ENCODE measurements at regions not wholly inside any gene's neighbourhood (a gene's known extent, or its start where the extent isn't known, plus 50 kb on each side); places are given as distances from the start of the nearest gene placed in this dataset.
"Not testable (repeated sequence)": the region's sequence is repeated elsewhere in the genome, so short reads cannot be mapped to it uniquely, and the experiment has no call there.

DNA sequence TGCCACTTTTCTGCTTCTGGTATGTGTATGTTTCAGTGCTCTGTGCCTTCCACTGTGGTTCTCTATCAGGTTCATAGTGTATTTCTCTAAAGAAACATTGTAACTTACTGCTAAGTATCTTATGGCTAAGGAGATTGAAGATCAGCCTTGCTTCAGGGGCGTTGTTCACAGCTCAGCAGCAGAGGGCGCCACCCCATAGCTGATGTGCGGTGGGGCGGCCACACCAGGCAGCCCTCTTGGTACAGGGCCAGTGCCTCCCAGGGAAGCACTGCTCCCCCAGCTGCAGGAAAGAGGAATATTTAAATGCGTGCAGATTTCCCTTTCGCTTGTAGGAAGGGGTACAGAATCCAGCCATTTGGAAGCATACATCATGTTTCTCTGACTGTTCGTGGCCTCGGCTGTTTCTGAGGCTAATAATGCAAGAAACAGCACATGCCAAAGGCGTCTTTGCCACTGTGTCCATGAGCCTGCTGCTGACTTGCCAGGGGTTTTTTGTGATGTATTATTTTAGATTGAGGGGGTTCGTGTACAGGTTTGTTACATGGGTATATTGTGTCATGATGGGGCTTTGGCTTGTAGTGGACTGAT lies 96.7 kb downstream of the TBC1D26 start:
- H3K27me3 ChIP-seq (ENCODE audit: low read length); H2AFZ ChIP-seq (ENCODE audit: low read depth, low read length, severe bottlenecking); H4K20me1 ChIP-seq (ENCODE audit: low read depth, low read length); H3K27ac ChIP-seq (ENCODE audit: low read depth, low read length); H3K79me2 ChIP-seq (ENCODE audit: insufficient read depth, low read length); H3K9ac ChIP-seq (ENCODE audit: low read length); H3K9me2 ChIP-seq (replicated peaks; ENCODE audit: insufficient read depth, low read length); H3K4me3 ChIP-seq (ENCODE audit: insufficient read depth, low read length, poor library complexity, severe bottlenecking); H3F3A ChIP-seq (ENCODE audit: insufficient read depth); H3K9me3 ChIP-seq (ENCODE audit: insufficient read depth, low read length); H3K4me2 ChIP-seq (ENCODE audit: low read depth, low read length, poor library complexity, severe bottlenecking); H3K36me3 ChIP-seq (ENCODE audit: low read length): not testable (repeated sequence)
- TF ChIP-seq, protein P1, sequence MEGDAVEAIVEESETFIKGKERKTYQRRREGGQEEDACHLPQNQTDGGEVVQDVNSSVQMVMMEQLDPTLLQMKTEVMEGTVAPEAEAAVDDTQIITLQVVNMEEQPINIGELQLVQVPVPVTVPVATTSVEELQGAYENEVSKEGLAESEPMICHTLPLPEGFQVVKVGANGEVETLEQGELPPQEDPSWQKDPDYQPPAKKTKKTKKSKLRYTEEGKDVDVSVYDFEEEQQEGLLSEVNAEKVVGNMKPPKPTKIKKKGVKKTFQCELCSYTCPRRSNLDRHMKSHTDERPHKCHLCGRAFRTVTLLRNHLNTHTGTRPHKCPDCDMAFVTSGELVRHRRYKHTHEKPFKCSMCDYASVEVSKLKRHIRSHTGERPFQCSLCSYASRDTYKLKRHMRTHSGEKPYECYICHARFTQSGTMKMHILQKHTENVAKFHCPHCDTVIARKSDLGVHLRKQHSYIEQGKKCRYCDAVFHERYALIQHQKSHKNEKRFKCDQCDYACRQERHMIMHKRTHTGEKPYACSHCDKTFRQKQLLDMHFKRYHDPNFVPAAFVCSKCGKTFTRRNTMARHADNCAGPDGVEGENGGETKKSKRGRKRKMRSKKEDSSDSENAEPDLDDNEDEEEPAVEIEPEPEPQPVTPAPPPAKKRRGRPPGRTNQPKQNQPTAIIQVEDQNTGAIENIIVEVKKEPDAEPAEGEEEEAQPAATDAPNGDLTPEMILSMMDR (IDR thresholded peaks at IDR 0.05; ENCODE audit: insufficient read depth, low read length, poor library complexity, severe bottlenecking): peak; percentile 44

DNA sequence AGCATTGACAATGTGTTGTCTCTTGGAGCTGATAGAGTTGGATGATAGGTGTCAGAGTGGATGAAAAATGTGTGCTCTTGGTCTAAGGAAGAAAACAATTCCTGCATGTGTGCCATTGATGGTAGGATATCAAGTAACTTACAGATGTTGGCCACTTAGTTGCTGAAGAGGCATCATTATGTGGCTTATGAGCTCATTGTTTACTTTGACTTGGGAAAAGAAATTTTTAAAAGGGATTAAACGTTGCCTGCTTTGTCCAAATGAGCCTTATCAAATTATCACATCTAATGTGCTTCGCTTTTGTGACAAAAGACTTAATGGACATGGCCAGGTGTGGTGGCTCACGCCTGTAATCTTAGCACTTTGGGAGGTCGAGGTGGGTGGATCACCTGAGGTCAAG lies 98.1 kb downstream of the TBC1D26 start:
- not testable (repeated sequence) for H3K4me2 ChIP-seq (ENCODE audit: low read depth, low read length, poor library complexity, severe bottlenecking); H3K36me3 ChIP-seq (ENCODE audit: low read length); H3K9me2 ChIP-seq (replicated peaks; ENCODE audit: insufficient read depth, low read length); H3K27ac ChIP-seq (ENCODE audit: low read depth, low read length); H3K9me3 ChIP-seq (ENCODE audit: insufficient read depth, low read length); H3F3A ChIP-seq (ENCODE audit: insufficient read depth); H3K4me3 ChIP-seq (ENCODE audit: insufficient read depth, low read length, poor library complexity, severe bottlenecking); H3K27me3 ChIP-seq (ENCODE audit: low read length); H3K79me2 ChIP-seq (ENCODE audit: insufficient read depth, low read length); H2AFZ ChIP-seq (ENCODE audit: low read depth, low read length, severe bottlenecking); H4K20me1 ChIP-seq (ENCODE audit: low read depth, low read length); H3K9ac ChIP-seq (ENCODE audit: low read length)

DNA sequence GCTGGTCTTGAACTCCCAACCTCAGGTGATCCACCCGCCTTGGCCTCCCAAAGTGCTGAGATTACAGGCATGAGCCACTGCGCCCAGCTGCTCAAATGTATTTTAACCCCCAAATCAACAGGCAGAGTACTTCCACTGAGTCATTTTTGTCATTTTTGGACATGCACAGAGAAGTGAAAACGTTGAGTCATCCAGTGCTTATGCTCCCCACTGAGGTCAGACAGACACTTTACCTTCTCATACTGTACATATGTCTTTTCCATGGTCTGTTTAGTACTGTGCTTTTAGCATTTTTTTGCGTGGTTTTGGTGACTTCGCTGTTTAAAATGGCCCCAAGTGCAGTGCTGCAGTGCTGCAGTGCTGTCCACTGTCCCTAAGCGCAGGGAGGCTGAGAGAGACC lies 99.1 kb downstream of the TBC1D26 start:
- H4K20me1 ChIP-seq (ENCODE audit: low read depth, low read length); H2AFZ ChIP-seq (ENCODE audit: low read depth, low read length, severe bottlenecking); H3F3A ChIP-seq (ENCODE audit: insufficient read depth); H3K79me2 ChIP-seq (ENCODE audit: insufficient read depth, low read length); H3K9ac ChIP-seq (ENCODE audit: low read length); H3K36me3 ChIP-seq (ENCODE audit: low read length); H3K4me2 ChIP-seq (ENCODE audit: low read depth, low read length, poor library complexity, severe bottlenecking); H3K9me3 ChIP-seq (ENCODE audit: insufficient read depth, low read length); H3K4me3 ChIP-seq (ENCODE audit: insufficient read depth, low read length, poor library complexity, severe bottlenecking); H3K9me2 ChIP-seq (replicated peaks; ENCODE audit: insufficient read depth, low read length); H3K27me3 ChIP-seq (ENCODE audit: low read length); H3K27ac ChIP-seq (ENCODE audit: low read depth, low read length): not testable (repeated sequence)

DNA sequence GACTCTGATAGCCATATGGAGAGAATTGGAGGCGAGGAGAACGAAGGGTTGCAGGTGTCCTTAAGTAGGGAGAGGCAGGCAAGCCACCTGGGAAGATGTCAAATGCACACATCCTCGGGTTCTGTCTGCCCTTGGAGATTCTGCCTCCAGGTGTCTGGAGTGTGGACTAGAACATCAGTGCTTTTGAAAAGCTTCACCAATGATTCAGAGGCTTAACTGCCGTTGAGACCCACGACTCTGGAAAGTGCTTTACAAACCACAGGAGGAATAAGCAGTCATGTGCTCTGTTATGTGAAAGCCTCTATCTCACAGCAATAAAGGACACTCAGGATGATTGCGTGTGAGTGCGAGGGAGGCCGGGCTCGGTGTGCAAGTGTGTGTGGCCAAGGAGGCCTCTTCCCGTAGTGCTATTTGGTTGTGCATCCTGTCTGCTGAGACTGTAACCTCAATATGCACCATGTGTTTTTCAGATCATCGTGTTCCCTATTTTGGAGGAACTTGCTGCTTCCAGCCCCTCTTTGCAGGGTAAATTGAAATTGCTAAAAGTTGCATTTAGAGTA lies 100.9 kb downstream of the TBC1D26 start:
- H3K4me3 ChIP-seq (ENCODE audit: insufficient read depth, low read length, poor library complexity, severe bottlenecking); H4K20me1 ChIP-seq (ENCODE audit: low read depth, low read length); H3K4me2 ChIP-seq (ENCODE audit: low read depth, low read length, poor library complexity, severe bottlenecking); H2AFZ ChIP-seq (ENCODE audit: low read depth, low read length, severe bottlenecking); H3K9me3 ChIP-seq (ENCODE audit: insufficient read depth, low read length); H3K27me3 ChIP-seq (ENCODE audit: low read length); H3K27ac ChIP-seq (ENCODE audit: low read depth, low read length); H3K36me3 ChIP-seq (ENCODE audit: low read length); H3F3A ChIP-seq (ENCODE audit: insufficient read depth); H3K9me2 ChIP-seq (replicated peaks; ENCODE audit: insufficient read depth, low read length); H3K79me2 ChIP-seq (ENCODE audit: insufficient read depth, low read length); H3K9ac ChIP-seq (ENCODE audit: low read length): not testable (repeated sequence)

DNA sequence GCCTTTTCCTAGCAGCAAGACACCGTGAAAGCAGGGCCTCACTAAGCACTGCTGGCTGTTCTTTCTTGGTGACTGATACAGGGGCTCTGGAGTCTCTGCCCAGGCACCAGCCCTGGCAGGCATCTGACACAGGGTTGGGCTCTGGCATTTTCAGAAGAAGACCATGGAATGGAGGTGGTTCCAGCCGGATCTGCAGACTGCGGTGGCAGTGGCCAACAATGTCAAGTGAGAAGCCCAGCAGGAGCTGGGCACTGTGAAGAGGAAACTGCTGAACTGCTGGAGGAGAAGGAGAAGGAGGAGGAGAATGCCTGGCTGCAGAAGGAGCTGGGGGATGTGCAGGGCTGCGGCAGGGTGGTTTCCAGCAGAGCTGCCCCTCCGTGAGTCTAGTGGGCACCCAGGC lies 101.8 kb downstream of the TBC1D26 start:
- H3K27ac ChIP-seq (ENCODE audit: low read depth, low read length); H3K79me2 ChIP-seq (ENCODE audit: insufficient read depth, low read length): not testable (repeated sequence)

DNA sequence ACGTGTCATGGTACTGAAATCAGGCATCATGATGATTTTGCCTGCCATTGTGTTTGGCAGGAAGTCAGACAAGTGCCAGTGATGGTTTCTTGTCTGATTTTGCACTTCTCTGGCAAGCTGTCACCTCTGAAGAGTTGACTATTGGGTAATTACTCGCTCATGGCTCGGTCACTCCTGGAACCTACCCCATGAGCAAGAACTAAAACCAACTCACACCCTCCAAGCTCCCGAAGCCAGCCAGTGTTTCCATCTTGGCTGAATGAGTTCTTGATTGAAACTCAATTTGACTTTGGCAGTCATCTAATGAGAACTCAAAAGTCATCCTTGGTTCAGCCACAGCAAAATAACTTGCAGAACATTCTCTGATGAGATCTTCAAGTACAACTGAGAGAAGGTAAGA lies 103.4 kb downstream of the TBC1D26 start:
- not testable (repeated sequence) for H4K20me1 ChIP-seq (ENCODE audit: low read depth, low read length); H2AFZ ChIP-seq (ENCODE audit: low read depth, low read length, severe bottlenecking); H3K9me3 ChIP-seq (ENCODE audit: insufficient read depth, low read length); H3K79me2 ChIP-seq (ENCODE audit: insufficient read depth, low read length); H3K27ac ChIP-seq (ENCODE audit: low read depth, low read length); H3K9me2 ChIP-seq (replicated peaks; ENCODE audit: insufficient read depth, low read length); H3K4me3 ChIP-seq (ENCODE audit: insufficient read depth, low read length, poor library complexity, severe bottlenecking); H3K9ac ChIP-seq (ENCODE audit: low read length); H3F3A ChIP-seq (ENCODE audit: insufficient read depth); H3K4me2 ChIP-seq (ENCODE audit: low read depth, low read length, poor library complexity, severe bottlenecking); H3K27me3 ChIP-seq (ENCODE audit: low read length); H3K36me3 ChIP-seq (ENCODE audit: low read length)

More for the DNA sequence above, 101.8 kb downstream of the TBC1D26 start:
- not testable (repeated sequence) for H3F3A ChIP-seq (ENCODE audit: insufficient read depth); H2AFZ ChIP-seq (ENCODE audit: low read depth, low read length, severe bottlenecking); H3K9me2 ChIP-seq (replicated peaks; ENCODE audit: insufficient read depth, low read length); H3K9me3 ChIP-seq (ENCODE audit: insufficient read depth, low read length); H3K27me3 ChIP-seq (ENCODE audit: low read length); H3K36me3 ChIP-seq (ENCODE audit: low read length); H3K9ac ChIP-seq (ENCODE audit: low read length); H3K4me2 ChIP-seq (ENCODE audit: low read depth, low read length, poor library complexity, severe bottlenecking); H4K20me1 ChIP-seq (ENCODE audit: low read depth, low read length); H3K4me3 ChIP-seq (ENCODE audit: insufficient read depth, low read length, poor library complexity, severe bottlenecking)

DNA sequence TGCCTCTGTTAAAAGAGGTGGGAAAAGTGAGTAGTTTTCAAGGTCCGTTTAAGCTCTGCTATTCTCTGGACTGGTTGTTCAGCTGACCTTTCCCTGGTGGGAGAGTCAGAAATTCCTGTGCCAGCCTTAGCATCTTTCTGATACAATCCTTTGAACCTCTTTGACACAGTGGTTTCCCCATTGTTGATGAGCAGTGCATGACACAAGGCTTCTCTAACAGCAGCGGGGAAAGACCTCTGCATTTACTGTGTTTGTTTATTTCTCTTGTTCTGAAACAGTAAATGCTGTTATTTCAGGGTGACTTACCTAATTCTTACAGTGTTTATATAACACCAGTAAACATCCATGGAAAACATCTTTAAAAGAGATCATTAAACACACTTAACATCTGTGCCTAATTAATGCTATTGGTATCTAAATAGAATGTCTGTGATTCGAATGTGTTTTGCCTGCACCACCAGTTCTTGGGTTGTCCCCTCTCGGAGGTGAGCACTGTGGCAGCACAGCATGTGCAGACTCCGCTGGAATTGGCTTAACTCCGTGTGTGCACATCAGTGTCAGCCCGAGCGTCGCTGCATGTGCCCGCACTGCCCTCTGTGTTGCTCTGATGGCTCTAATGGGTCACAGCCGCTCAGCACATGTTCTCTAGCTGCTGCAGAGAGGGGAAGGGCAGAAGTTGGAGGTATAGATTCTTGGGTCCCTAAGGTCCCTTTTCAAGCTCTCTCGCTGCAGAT lies 104.3 kb downstream of the TBC1D26 start:
- not testable (repeated sequence) for H3F3A ChIP-seq (ENCODE audit: insufficient read depth); H3K79me2 ChIP-seq (ENCODE audit: insufficient read depth, low read length); H3K4me2 ChIP-seq (ENCODE audit: low read depth, low read length, poor library complexity, severe bottlenecking); H3K4me3 ChIP-seq (ENCODE audit: insufficient read depth, low read length, poor library complexity, severe bottlenecking); H2AFZ ChIP-seq (ENCODE audit: low read depth, low read length, severe bottlenecking); H4K20me1 ChIP-seq (ENCODE audit: low read depth, low read length); H3K36me3 ChIP-seq (ENCODE audit: low read length); H3K9me2 ChIP-seq (replicated peaks; ENCODE audit: insufficient read depth, low read length); H3K9ac ChIP-seq (ENCODE audit: low read length); H3K27ac ChIP-seq (ENCODE audit: low read depth, low read length); H3K27me3 ChIP-seq (ENCODE audit: low read length); H3K9me3 ChIP-seq (ENCODE audit: insufficient read depth, low read length)
